K562 (cell line): ENCODE measurements at regions not wholly inside any gene's neighbourhood (a gene's known extent, or its start where the extent isn't known, plus 50 kb on each side); places are given as distances from the start of the nearest gene placed in this dataset.

Experiments
- ATAC-seq: fragments of 200-7000 bp; cut with Tn5 transposase; 3 replicates; pipeline ENCODE4 v1.9.1; 2020; ENCODE audit warnings: moderate library complexity
- BruUV-seq: library from RNA; stranded (reverse); fragments of 400-500 nt; replicated peaks from 2 replicates; lab custom pipeline; 2021; lab: Mats Ljungman, UMichigan
- CTCF ChIA-PET: fragments of 300-600 bp; formaldehyde crosslinking; extraction: SDS; loops from one replicate; lab custom pipeline; 2021; ENCODE audit warnings: low intra/inter-chr PET ratio; lab: Yijun Ruan, JAX
- POLR2A ChIA-PET: fragments of 300-600, 350-650 bp; sonication (Branson Sonifier 250); formaldehyde crosslinking; extraction: SDS; loops from one replicate; lab custom pipeline; 2021; ENCODE audit warnings: antibody characterized with exemption, inconsistent platforms; lab: Yijun Ruan, JAX
- DNase-seq, 4 experiments: peaks; one replicate each; pipeline versions ENCODE4 v3.0.0 to v3.0.0-alpha.2; 2011 to 2018; ENCODE audit warnings: low spot score in 3 of 4, mixed read lengths in 3 of 4; ENCODE audit errors: extremely low read depth in 1 of 4
- FAIRE-seq: peaks from 2 replicates; lab custom pipeline; 2011; peaks lifted over from hg19 to GRCh38; lab: Jason Lieb, UNC
- H2AFZ ChIP-seq: 2 replicates; pipeline ENCODE4 v1.6.0; 2011; ENCODE audit warnings: low read depth, low read length, control low read depth, inconsistent platforms
- H3K27ac ChIP-seq: fragments of 200-600 bp; 3 replicates; pipeline ENCODE4 v1.8.0; 2011; ENCODE audit warnings: low read depth, mild to moderate bottlenecking, control low read depth, inconsistent platforms, low read length, moderate library complexity, mixed read lengths; ENCODE audit errors: extremely low read depth
- H3K27me3 ChIP-seq, 2 experiments: fragments of 300-600 bp in 1 of 2; 2 replicates in 1 of 2; 3 replicates in 1 of 2; pipeline versions ENCODE4 v1.6.0 to v1.8.0; 2011; ENCODE audit warnings: inconsistent platforms in 2 of 2, low read length in 2 of 2, mild to moderate bottlenecking in 1 of 2, mixed read lengths in 1 of 2, moderate library complexity in 1 of 2; ENCODE audit not compliant: control insufficient read depth in 2 of 2, insufficient read depth in 2 of 2
- H3K36me3 ChIP-seq: fragments of 300-600 bp; 3 replicates; pipeline ENCODE4 v1.8.0; 2011; ENCODE audit warnings: mild to moderate bottlenecking, low read length, inconsistent platforms; ENCODE audit not compliant: control insufficient read depth, insufficient read depth
- H3K4me1 ChIP-seq, 2 experiments: fragments of 200-600 bp in 1 of 2; replicated peaks in 1 of 2; 2 replicates in 1 of 2; 3 replicates in 1 of 2; pipeline versions ENCODE4 v1.5.1 to v1.8.0; 2011; ENCODE audit warnings: inconsistent platforms in 2 of 2, low read length in 2 of 2, mild to moderate bottlenecking in 1 of 2, mixed read lengths in 1 of 2, moderate library complexity in 1 of 2; ENCODE audit not compliant: control insufficient read depth in 2 of 2, insufficient read depth in 2 of 2
- H3K4me2 ChIP-seq: 2 replicates; pipeline ENCODE4 v1.6.1; 2011; ENCODE audit warnings: low read length, control low read depth, inconsistent platforms, mixed read lengths; ENCODE audit not compliant: insufficient read depth
- H3K4me3 ChIP-seq: fragments of 200-600 bp; sonication (generic), shearing (Covaris generic); 2 replicates; pipeline ENCODE4 v1.5.1; 2016; ENCODE audit warnings: control low read depth, inconsistent platforms
- H3K79me2 ChIP-seq: fragments of 200-600 bp; 3 replicates; pipeline ENCODE4 v1.8.0; 2011; ENCODE audit warnings: low read length, inconsistent platforms; ENCODE audit not compliant: control insufficient read depth, insufficient read depth
- H3K9ac ChIP-seq, 2 experiments: 2 replicates each; pipeline versions ENCODE4 v1.6.0 to v1.6.1; 2011; ENCODE audit warnings: low read depth in 2 of 2, low read length in 2 of 2, control low read depth in 1 of 2, inconsistent platforms in 1 of 2, mild to moderate bottlenecking in 1 of 2, mixed read lengths in 1 of 2; ENCODE audit not compliant: insufficient read depth in 1 of 2
- H3K9me1 ChIP-seq: one replicate; pipeline ENCODE4 v1.6.0; 2011; ENCODE audit warnings: inconsistent platforms, mild to moderate bottlenecking, low read length, moderate library complexity; ENCODE audit not compliant: control insufficient read depth, insufficient read depth
- H3K9me3 ChIP-seq: replicated peaks from 2 replicates; pipeline ENCODE4 v1.5.1; 2011; ENCODE audit warnings: low read depth, low read length, inconsistent platforms; ENCODE audit not compliant: control insufficient read depth, insufficient read depth
- H4K20me1 ChIP-seq: replicated peaks from 2 replicates; pipeline ENCODE4 v1.6.1; 2011; ENCODE audit warnings: low read length, inconsistent platforms, mixed read lengths; ENCODE audit not compliant: control insufficient read depth, insufficient read depth
- DACH1 ChIP-seq: fragments of 450-650 bp; IDR thresholded peaks from 2 replicates; pipeline ENCODE4 v1.6.1; 2018; ENCODE audit not compliant: partially characterized antibody
- IRF1 ChIP-seq: sonication (generic); formaldehyde crosslinking; IDR thresholded peaks from 2 replicates; pipeline ENCODE4 v1.8.0; 2022; ENCODE audit warnings: missing genetic modification reagents, mild to moderate bottlenecking, borderline replicate concordance
- ZNF384 ChIP-seq: IDR thresholded peaks from 2 replicates; pipeline ENCODE4 v1.6.1; 2012; ENCODE audit warnings: low read depth, low read length, improper control_type of control experiment
- WGBS: fragments of 100-300 bp; shearing (Covaris generic); methylation state at CpG from one replicate; pipeline ENCODE4 v1.1.6; 2016; ENCODE audit warnings: low coverage, mixed read lengths; ENCODE audit not compliant: insufficient coverage; ENCODE audit errors: missing lambda C conversion rate; 5-methylcytosine and 5-hydroxymethylcytosine counted together
- in situ Hi-C: fragments of 300-500 bp; cut with MboI; formaldehyde crosslinking; loops from 4 replicates; pipeline ENCODE4 v1.15.0; 2018; ENCODE audit warnings: inconsistent platforms, mixed read lengths
- intact Hi-C: fragments of 100-400 bp; cut with micrococcal nuclease; formaldehyde crosslinking; loops from 2 replicates; pipeline ENCODE4 v1.14.2; 2022
- TF ChIP-seq, protein P1 (sequence below): fragments of 250-450 bp; sonication (Bioruptor Pico); IDR thresholded peaks from 2 replicates; pipeline ENCODE4 v1.4.0; 2020; ENCODE audit warnings: mild to moderate bottlenecking, moderate library complexity, borderline replicate concordance

- Histone ChIP-seq H3K9ac (no peak overlapping the region), H3K27me3 (no peaks in the 10 kb centered on the region), H3K4me3 (no peak overlapping the region), H3K36me3 (no peaks in the 10 kb centered on the region), H3K4me1 (no peaks in the 10 kb centered on the region), H3K79me2 (no peaks in the 10 kb centered on the region), H3K27ac (no peak overlapping the region), H3K4me2 (no peak overlapping the region), H4K20me1 (no peaks in the 10 kb centered on the region), H2AFZ (no peak overlapping the region), H3K9me1 (no peaks in the 10 kb centered on the region), H3K9me3 (no peaks in the 10 kb centered on the region; the same call in 1 of the 2 replicates)
- FAIRE-seq (no peak), DNase-seq (no peak), ATAC-seq (no peak)
- CTCF ChIA-PET: no interaction called here
- TF ChIP-seq IRF1 (CRISPR knock-in tag) (no peak), DACH1 (no peak), ZNF384 (no peak)
- POLR2A ChIA-PET: no interaction called here
- intact Hi-C loops: no loop called here
- WGBS: 0% methylated on average over 1 of the region's 1 CpG
- in situ Hi-C loops: no loop called here
- no TSS peak for BruUV-seq
Measured at GRCh38 chrX:28225513-28225912, 244.3 kb upstream of the DCAF8L1 start.

DNA sequence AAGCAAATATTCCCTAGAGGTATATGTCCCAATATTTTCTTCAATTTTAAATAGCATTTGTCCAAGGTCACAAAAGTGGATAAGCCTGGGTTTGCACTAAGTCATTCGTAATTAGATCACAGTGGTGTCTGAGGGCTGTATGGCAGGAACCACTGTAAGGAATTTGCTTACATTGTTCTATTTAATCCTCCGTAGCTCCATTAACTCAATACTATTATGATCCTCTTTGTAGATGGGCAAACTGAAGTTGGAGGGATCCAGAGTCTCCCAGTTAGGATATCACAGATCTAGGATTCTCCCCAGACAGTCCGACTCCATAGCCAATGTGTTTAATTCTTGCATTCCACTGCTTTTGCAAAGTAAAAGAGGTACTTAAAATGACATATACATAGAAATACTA, 242.7 kb upstream of the DCAF8L1 start:
- FAIRE-seq: no peak
- CTCF ChIA-PET: no interaction called here
- 0% methylated on average over 3 of the region's 3 CpGs for WGBS

More for the DNA sequence above, 242.7 kb upstream of the DCAF8L1 start:
- no peak overlapping the region for H3K9ac ChIP-seq
- H2AFZ ChIP-seq: no peak overlapping the region
- H3K4me3 ChIP-seq: no peak overlapping the region
- no peaks in the 10 kb centered on the region for H3K27me3 ChIP-seq
- H3K9me3 ChIP-seq: no peaks in the 10 kb centered on the region; the same call in 1 of the 2 replicates
- ATAC-seq (no peak), DNase-seq (no peak)
- POLR2A ChIA-PET: no interaction called here
- in situ Hi-C loops (no loop called here), intact Hi-C loops (no loop called here)
- no peaks in the 10 kb centered on the region for H3K36me3 ChIP-seq
- no TSS peak for BruUV-seq
- H3K9me1 ChIP-seq: no peaks in the 10 kb centered on the region
- H3K4me1 ChIP-seq: no peaks in the 10 kb centered on the region
- TF ChIP-seq, protein P1, sequence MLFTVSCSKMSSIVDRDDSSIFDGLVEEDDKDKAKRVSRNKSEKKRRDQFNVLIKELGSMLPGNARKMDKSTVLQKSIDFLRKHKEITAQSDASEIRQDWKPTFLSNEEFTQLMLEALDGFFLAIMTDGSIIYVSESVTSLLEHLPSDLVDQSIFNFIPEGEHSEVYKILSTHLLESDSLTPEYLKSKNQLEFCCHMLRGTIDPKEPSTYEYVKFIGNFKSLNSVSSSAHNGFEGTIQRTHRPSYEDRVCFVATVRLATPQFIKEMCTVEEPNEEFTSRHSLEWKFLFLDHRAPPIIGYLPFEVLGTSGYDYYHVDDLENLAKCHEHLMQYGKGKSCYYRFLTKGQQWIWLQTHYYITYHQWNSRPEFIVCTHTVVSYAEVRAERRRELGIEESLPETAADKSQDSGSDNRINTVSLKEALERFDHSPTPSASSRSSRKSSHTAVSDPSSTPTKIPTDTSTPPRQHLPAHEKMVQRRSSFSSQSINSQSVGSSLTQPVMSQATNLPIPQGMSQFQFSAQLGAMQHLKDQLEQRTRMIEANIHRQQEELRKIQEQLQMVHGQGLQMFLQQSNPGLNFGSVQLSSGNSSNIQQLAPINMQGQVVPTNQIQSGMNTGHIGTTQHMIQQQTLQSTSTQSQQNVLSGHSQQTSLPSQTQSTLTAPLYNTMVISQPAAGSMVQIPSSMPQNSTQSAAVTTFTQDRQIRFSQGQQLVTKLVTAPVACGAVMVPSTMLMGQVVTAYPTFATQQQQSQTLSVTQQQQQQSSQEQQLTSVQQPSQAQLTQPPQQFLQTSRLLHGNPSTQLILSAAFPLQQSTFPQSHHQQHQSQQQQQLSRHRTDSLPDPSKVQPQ (CRISPR knock-in tag): no peak
- TF ChIP-seq, all 486 proteins: peak for 0
- Histone ChIP-seq H3K79me2 (no peaks in the 10 kb centered on the region), H3K27ac (no peak overlapping the region), H3K4me2 (no peak overlapping the region), H4K20me1 (no peaks in the 10 kb centered on the region)
